CD8-positive, alpha-beta memory T cell (primary cell): ENCODE measurements at regions not wholly inside any gene's neighbourhood (a gene's known extent, or its start where the extent isn't known, plus 50 kb on each side); places are given as distances from the start of the nearest gene placed in this dataset.
"Not testable (repeated sequence)": the region's sequence is repeated elsewhere in the genome, so short reads cannot be mapped to it uniquely, and the experiment has no call there.

Source experiments
- CTCF ChIA-PET: fragments of 350-600 bp; sonication (Branson Sonifier 250); formaldehyde crosslinking; loops from one replicate; lab custom pipeline; 2021; ENCODE audit warnings: antibody characterized with exemption; lab: Charles Lee
- POLR2A ChIA-PET: fragments of 350-600 bp; sonication (Branson Sonifier 250); formaldehyde crosslinking; loops from one replicate; lab custom pipeline; 2021; ENCODE audit warnings: antibody characterized with exemption; lab: Charles Lee
- DNase-seq, 5 donors: peaks; one replicate each; pipeline versions ENCODE4 v3.0.0 to v3.0.0-alpha.2; 2020 to 2022; ENCODE audit warnings: mixed read lengths in 1 of 5
- H3K27ac ChIP-seq: one replicate; pipeline ENCODE4 v1.7.0; 2013; ENCODE audit warnings: low read depth, mild to moderate bottlenecking, low read length, moderate library complexity
- H3K27me3 ChIP-seq: 2 replicates; pipeline ENCODE4 v1.7.0; 2013; ENCODE audit warnings: low read length, mild to moderate bottlenecking; ENCODE audit not compliant: insufficient read depth, poor library complexity, severe bottlenecking
- H3K36me3 ChIP-seq: 2 replicates; pipeline ENCODE4 v1.7.0; 2013; ENCODE audit warnings: mild to moderate bottlenecking, low read length, moderate library complexity; ENCODE audit not compliant: insufficient read depth
- H3K4me1 ChIP-seq: 2 replicates; pipeline ENCODE4 v1.7.0; 2013; ENCODE audit warnings: mild to moderate bottlenecking, low read length, moderate library complexity; ENCODE audit not compliant: insufficient read depth
- H3K4me3 ChIP-seq: 2 replicates; pipeline ENCODE4 v1.7.0; 2013; ENCODE audit warnings: mild to moderate bottlenecking, low read length
- H3K9me3 ChIP-seq: 2 replicates; pipeline ENCODE4 v1.7.0; 2013; ENCODE audit warnings: mild to moderate bottlenecking, low read length
- H3K27ac Mint-ChIP-seq, 8 donors: one replicate each; pipeline ENCODE4 v1.8.0; 2020 to 2021; ENCODE audit warnings: mixed read lengths in 8 of 8, mild to moderate bottlenecking in 6 of 8, inconsistent platforms in 3 of 8, moderate library complexity in 3 of 8
- H3K27me3 Mint-ChIP-seq, 2 donors: one replicate each; pipeline ENCODE4 v1.8.0; 2020 to 2021; ENCODE audit warnings: mixed read lengths in 2 of 2, mild to moderate bottlenecking in 1 of 2, moderate library complexity in 1 of 2
- H3K36me3 Mint-ChIP-seq, 3 donors: one replicate each; pipeline ENCODE4 v1.8.0; 2020 to 2021; ENCODE audit warnings: mixed read lengths in 3 of 3, inconsistent platforms in 1 of 3, mild to moderate bottlenecking in 1 of 3
- H3K4me1 Mint-ChIP-seq, 3 donors: one replicate each; pipeline ENCODE4 v1.8.0; 2020 to 2021; ENCODE audit warnings: mixed read lengths in 3 of 3, inconsistent platforms in 1 of 3, mild to moderate bottlenecking in 1 of 3
- H3K4me3 Mint-ChIP-seq, 7 donors: one replicate each; pipeline ENCODE4 v1.8.0; 2020 to 2021; ENCODE audit warnings: mixed read lengths in 7 of 7, mild to moderate bottlenecking in 6 of 7, moderate library complexity in 4 of 7, inconsistent platforms in 2 of 7
- H3K9me3 Mint-ChIP-seq, 5 donors: one replicate each; pipeline ENCODE4 v1.8.0; 2020 to 2022; ENCODE audit warnings: mixed read lengths in 5 of 5, mild to moderate bottlenecking in 3 of 5, moderate library complexity in 2 of 5, inconsistent platforms in 1 of 5

DNA sequence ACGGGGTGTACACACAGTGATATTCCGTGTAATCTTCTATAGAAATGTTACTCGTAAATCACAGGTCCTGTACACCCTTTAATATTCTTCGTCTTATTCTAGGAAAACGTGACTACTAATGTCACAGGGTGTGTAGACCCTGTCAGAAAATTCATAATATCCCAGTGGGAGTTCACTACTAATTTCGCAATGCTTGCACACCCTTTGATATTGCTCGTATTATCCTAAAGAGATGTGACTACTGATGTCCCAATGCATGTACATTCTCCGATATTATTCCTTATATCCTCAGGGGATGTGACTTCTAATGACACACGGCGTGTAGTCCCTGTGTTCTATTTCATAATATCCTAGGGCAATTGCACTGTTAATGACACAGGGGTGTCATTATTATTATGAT is 132.7 kb downstream of the ADRA2C start:
- POLR2A ChIA-PET, H3K9me3 ChIP-seq, H3K9me3 Mint-ChIP-seq, DNase-seq, H3K4me1 ChIP-seq, H3K4me1 Mint-ChIP-seq, CTCF ChIA-PET, H3K27ac ChIP-seq, H3K36me3 ChIP-seq, H3K27ac Mint-ChIP-seq, H3K4me3 ChIP-seq, H3K4me3 Mint-ChIP-seq, H3K27me3 ChIP-seq, H3K36me3 Mint-ChIP-seq: not testable (repeated sequence)
- peaks cover 5 to 23% of the 10 kb centered on the region in 2 donors for H3K27me3 Mint-ChIP-seq

DNA sequence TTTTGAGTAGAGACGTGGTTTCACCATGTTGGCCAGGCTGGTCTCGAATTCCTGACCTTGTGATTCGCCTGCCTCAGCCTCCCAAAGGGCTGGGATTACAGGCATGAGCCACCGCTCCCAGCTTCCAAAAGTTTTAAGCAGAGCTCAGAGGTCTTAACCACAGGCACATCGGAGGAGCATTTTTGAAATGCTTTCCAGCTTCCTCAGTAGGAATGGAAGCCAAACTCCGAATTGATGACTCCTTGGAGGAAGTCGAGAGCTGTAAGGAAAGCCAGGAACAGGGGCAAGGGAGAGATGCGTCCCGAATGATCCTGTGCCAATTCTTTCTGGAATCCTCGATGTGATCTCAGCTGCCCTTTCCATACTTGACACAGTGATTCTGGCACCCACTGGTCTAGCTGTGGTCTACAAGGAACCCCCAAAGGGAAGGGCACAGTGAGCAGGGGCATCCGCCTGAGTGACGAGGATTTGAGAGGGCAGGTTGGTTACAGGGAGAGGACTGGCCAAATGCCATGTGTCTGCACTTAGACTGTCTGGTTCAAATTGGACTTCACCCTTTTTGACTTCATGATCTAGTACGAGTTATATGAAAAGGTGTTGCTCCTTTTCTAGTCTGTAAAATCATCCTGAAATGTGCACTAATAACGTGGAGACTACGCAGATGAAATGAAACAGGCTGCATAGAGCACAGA is 138.2 kb downstream of the ADRA2C start:
- H3K27ac Mint-ChIP-seq, H3K9me3 ChIP-seq, H3K27ac ChIP-seq, H3K9me3 Mint-ChIP-seq, CTCF ChIA-PET, H3K4me3 Mint-ChIP-seq, DNase-seq, POLR2A ChIA-PET, H3K4me1 Mint-ChIP-seq, H3K36me3 Mint-ChIP-seq, H3K36me3 ChIP-seq, H3K4me3 ChIP-seq, H3K4me1 ChIP-seq, H3K27me3 ChIP-seq: not testable (repeated sequence)
- H3K27me3 Mint-ChIP-seq: peaks cover 4 to 31% of the 10 kb centered on the region in 2 donors

GRCh38 chr4:3909616-3910015 is 143.4 kb downstream of the ADRA2C start:
- H3K27ac ChIP-seq, H3K9me3 ChIP-seq, DNase-seq, POLR2A ChIA-PET, H3K27ac Mint-ChIP-seq, CTCF ChIA-PET, H3K4me3 Mint-ChIP-seq, H3K4me1 ChIP-seq, H3K4me1 Mint-ChIP-seq, H3K27me3 ChIP-seq, H3K9me3 Mint-ChIP-seq, H3K4me3 ChIP-seq, H3K36me3 ChIP-seq, H3K36me3 Mint-ChIP-seq: not testable (repeated sequence)
- H3K27me3 Mint-ChIP-seq: peaks cover 6 to 22% of the 10 kb centered on the region in 2 donors

GRCh38 chr4:3910161-3910950 is 144.2 kb downstream of the ADRA2C start:
- POLR2A ChIA-PET, H3K9me3 Mint-ChIP-seq, H3K4me3 Mint-ChIP-seq, H3K4me1 Mint-ChIP-seq, H3K27me3 ChIP-seq, H3K27ac ChIP-seq, DNase-seq, H3K36me3 ChIP-seq, CTCF ChIA-PET, H3K4me3 ChIP-seq, H3K4me1 ChIP-seq, H3K9me3 ChIP-seq, H3K27ac Mint-ChIP-seq, H3K36me3 Mint-ChIP-seq: not testable (repeated sequence)
- peaks cover 4 to 19% of the 10 kb centered on the region in 2 donors for H3K27me3 Mint-ChIP-seq

DNA sequence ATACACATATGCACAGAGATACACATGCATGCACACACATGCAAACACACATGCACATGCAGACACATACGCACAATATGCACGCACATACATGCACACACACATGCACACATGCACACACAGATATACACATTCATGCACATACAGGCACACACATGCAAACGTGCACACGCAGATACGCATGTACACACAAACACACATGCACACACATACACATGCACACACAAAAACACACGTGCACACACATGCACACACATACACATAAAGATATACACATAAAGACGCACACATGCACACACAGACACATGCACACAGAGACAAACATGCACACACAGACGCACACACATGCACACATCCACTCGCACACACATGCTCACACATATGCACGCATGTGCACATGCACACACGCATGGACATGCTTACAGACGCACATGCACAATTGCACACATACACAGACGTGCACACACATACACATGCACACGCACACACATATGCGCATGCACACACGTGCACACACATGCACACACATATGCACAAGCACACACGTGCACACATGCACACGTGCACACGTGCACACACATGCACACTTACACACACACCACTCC is 145.2 kb downstream of the ADRA2C start:
- CTCF ChIA-PET: no interaction called here
- POLR2A ChIA-PET: no interaction called here
- peaks cover 6 to 21% of the 10 kb centered on the region in 2 donors for H3K27me3 Mint-ChIP-seq

GRCh38 chr4:3914511-3914910 is 148.3 kb downstream of the ADRA2C start:
- H3K36me3 ChIP-seq, CTCF ChIA-PET, H3K27me3 ChIP-seq, H3K4me3 Mint-ChIP-seq, DNase-seq, H3K4me1 Mint-ChIP-seq, H3K27ac Mint-ChIP-seq, H3K36me3 Mint-ChIP-seq, H3K27ac ChIP-seq, H3K9me3 ChIP-seq, H3K9me3 Mint-ChIP-seq, POLR2A ChIA-PET, H3K4me3 ChIP-seq, H3K4me1 ChIP-seq: not testable (repeated sequence)
- peaks cover 6 to 22% of the 10 kb centered on the region in 2 donors for H3K27me3 Mint-ChIP-seq

More for the DNA sequence above, 145.2 kb downstream of the ADRA2C start:
- no peaks in the 10 kb centered on the region for H3K9me3 ChIP-seq
- no peak overlapping the region for H3K4me3 ChIP-seq
- no peaks in the 10 kb centered on the region for H3K36me3 ChIP-seq
- no peaks in the 10 kb centered on the region for H3K36me3 Mint-ChIP-seq
- no peak overlapping the region for H3K27ac ChIP-seq
- no peaks in the 10 kb centered on the region for H3K9me3 Mint-ChIP-seq
- H3K4me1 ChIP-seq: no peaks in the 10 kb centered on the region
- H3K4me1 Mint-ChIP-seq: peaks cover 0 to 1% (median 0%) of the 10 kb centered on the region in 3 donors
- H3K27ac Mint-ChIP-seq: no peak overlapping the region
- H3K27me3 ChIP-seq: no peaks in the 10 kb centered on the region
- H3K4me3 Mint-ChIP-seq: no peak overlapping the region
- DNase-seq: no peak

DNA sequence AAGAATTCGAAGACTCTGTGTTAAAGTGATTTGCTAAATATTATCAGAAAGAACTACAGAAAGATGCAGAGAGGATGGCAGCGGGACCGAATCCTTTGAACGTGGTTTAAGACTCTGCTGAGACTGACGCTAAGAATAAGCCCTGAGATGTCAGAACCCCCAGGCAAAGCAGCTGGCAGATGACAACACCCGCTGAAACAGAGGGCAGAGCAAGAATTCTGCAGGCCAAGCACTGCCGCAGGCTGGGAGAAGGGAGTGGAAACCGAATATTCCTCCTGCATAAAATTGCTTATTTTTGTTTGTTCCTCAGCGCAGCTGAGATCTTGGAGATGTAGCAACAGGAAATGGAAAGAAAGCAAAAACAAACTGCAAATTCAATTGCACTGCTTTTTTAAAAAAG is 153.3 kb downstream of the ADRA2C start:
- H3K27me3 ChIP-seq, H3K4me3 ChIP-seq, CTCF ChIA-PET, H3K36me3 ChIP-seq, H3K27ac Mint-ChIP-seq, H3K27ac ChIP-seq, H3K9me3 Mint-ChIP-seq, H3K4me1 Mint-ChIP-seq, H3K4me3 Mint-ChIP-seq, POLR2A ChIA-PET, H3K36me3 Mint-ChIP-seq, DNase-seq, H3K9me3 ChIP-seq, H3K4me1 ChIP-seq: not testable (repeated sequence)
- peaks cover 5 to 22% of the 10 kb centered on the region in 2 donors for H3K27me3 Mint-ChIP-seq

GRCh38 chr4:3921902-3922301 is 155.7 kb downstream of the ADRA2C start:
- not testable (repeated sequence) for H3K4me1 ChIP-seq, H3K9me3 ChIP-seq

More at GRCh38 chr4:3921902-3922301, 155.7 kb downstream of the ADRA2C start:
- H3K9me3 Mint-ChIP-seq, H3K27ac ChIP-seq, H3K27ac Mint-ChIP-seq, H3K36me3 Mint-ChIP-seq, DNase-seq, POLR2A ChIA-PET, CTCF ChIA-PET, H3K4me1 Mint-ChIP-seq, H3K36me3 ChIP-seq, H3K4me3 Mint-ChIP-seq, H3K4me3 ChIP-seq, H3K27me3 ChIP-seq: not testable (repeated sequence)
- H3K27me3 Mint-ChIP-seq: peaks cover 7 to 20% of the 10 kb centered on the region in 2 donors
